Endodermal cell (in vitro differentiated cells): ENCODE measurements at regions not wholly inside any gene's neighbourhood (a gene's known extent, or its start where the extent isn't known, plus 50 kb on each side); places are given as distances from the start of the nearest gene placed in this dataset.

Experiments used
- DNase-seq: peaks from one replicate; pipeline ENCODE4 v3.0.0-alpha.2; 2017
- H3K27ac ChIP-seq: 2 replicates; pipeline ENCODE4 v1.5.1; 2013; ENCODE audit warnings: mild to moderate bottlenecking, low read depth, low read length, moderate library complexity
- H3K27me3 ChIP-seq: 2 replicates; pipeline ENCODE4 v1.6.1; 2013; ENCODE audit warnings: mild to moderate bottlenecking, low read length, moderate library complexity; ENCODE audit not compliant: insufficient read depth, control insufficient read depth, poor library complexity, severe bottlenecking
- H3K36me3 ChIP-seq: 2 replicates; pipeline ENCODE4 v1.7.0; 2013; ENCODE audit warnings: mild to moderate bottlenecking, low read length, moderate library complexity; ENCODE audit not compliant: control insufficient read depth, insufficient read depth
- H3K4me1 ChIP-seq: one replicate; pipeline ENCODE4 v1.7.0; 2013; ENCODE audit warnings: low read length; ENCODE audit not compliant: control insufficient read depth, insufficient read depth
- H3K4me3 ChIP-seq: 2 replicates; pipeline ENCODE4 v1.5.1; 2013; ENCODE audit warnings: mild to moderate bottlenecking, low read length, moderate library complexity
- H3K9ac ChIP-seq: 2 replicates; pipeline ENCODE4 v1.6.1; 2013; ENCODE audit warnings: mild to moderate bottlenecking, low read length, moderate library complexity; ENCODE audit not compliant: poor library complexity, severe bottlenecking; ENCODE audit errors: extremely low read depth
- H3K9me3 ChIP-seq: 2 replicates; pipeline ENCODE4 v1.6.1; 2013; ENCODE audit warnings: mild to moderate bottlenecking, low read length, moderate library complexity; ENCODE audit not compliant: control insufficient read depth
- H3K27ac Mint-ChIP-seq: 2 replicates; pipeline ENCODE4 v1.8.0; 2020; ENCODE audit warnings: mixed read lengths
- H3K27me3 Mint-ChIP-seq: 2 replicates; pipeline ENCODE4 v1.8.0; 2021; ENCODE audit warnings: mild to moderate bottlenecking, mixed read lengths; ENCODE audit not compliant: insufficient read depth
- H3K36me3 Mint-ChIP-seq: 2 replicates; pipeline ENCODE4 v1.8.0; 2020; ENCODE audit warnings: low read depth, mixed read lengths
- H3K4me1 Mint-ChIP-seq: 2 replicates; pipeline ENCODE4 v1.8.0; 2020; ENCODE audit warnings: mixed read lengths
- H3K4me3 Mint-ChIP-seq: 2 replicates; pipeline ENCODE4 v1.8.0; 2020; ENCODE audit warnings: mild to moderate bottlenecking, moderate library complexity, mixed read lengths
- H3K9me3 Mint-ChIP-seq: 2 replicates; pipeline ENCODE4 v1.8.0; 2020; ENCODE audit warnings: mild to moderate bottlenecking, mixed read lengths
- WGBS, 2 experiments: methylation state at CpG; one replicate each; pipeline versions ENCODE4 v1.1.5 to v1.1.7; 2013; ENCODE audit warnings: missing lambda C conversion rate in 2 of 2, mixed read lengths in 1 of 2; ENCODE audit not compliant: insufficient coverage in 1 of 2, insufficient read length in 1 of 2; 5-methylcytosine and 5-hydroxymethylcytosine counted together
- TF ChIP-seq, protein P1 (sequence below): fragments of 200-600 bp; sonication (generic); conservative IDR thresholded peaks from 2 replicates; pipeline ENCODE4 v1.5.0; 2021; ENCODE audit warnings: antibody characterized with exemption, mild to moderate bottlenecking

DNA sequence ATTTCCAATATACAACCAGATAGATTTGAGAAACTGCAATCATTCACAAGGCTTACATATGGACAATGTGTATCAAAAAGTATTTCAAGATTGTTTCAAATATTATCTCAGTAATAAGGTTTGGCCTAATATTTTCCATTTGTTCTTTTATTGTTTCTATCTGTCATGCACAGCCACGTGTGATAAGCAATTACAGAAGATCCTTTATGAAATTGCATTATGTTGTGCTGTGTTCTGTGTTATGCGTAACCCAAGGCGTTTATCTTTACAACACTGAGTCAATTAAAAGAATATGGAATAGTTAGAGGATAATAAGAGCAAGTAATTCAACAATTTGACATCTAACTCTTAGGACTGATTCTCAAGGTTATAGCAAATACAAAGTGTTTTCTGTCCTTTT, 1009.3 kb upstream of the PRMT6 start:
- Histone ChIP-seq H3K36me3 (no peaks in the 10 kb centered on the region), H3K27ac (no peak overlapping the region), H3K27me3 (no peaks in the 10 kb centered on the region), H3K4me3 (no peak overlapping the region), H3K9ac (no peak overlapping the region), H3K9me3 (no peaks in the 10 kb centered on the region), H3K4me1 (no peaks in the 10 kb centered on the region)
- DNase-seq, result no peak
- Mint-ChIP-seq H3K36me3 (no peaks in the 10 kb centered on the region), H3K9me3 (no peaks in the 10 kb centered on the region), H3K27me3 (no peaks in the 10 kb centered on the region), H3K27ac (no peak overlapping the region), H3K4me1 (no peaks in the 10 kb centered on the region), H3K4me3 (no peak overlapping the region)
- 80 to 92% methylated on average over 1 to 3 of the region's 3 CpGs for WGBS, 2 experiments
- TF ChIP-seq, protein P1, sequence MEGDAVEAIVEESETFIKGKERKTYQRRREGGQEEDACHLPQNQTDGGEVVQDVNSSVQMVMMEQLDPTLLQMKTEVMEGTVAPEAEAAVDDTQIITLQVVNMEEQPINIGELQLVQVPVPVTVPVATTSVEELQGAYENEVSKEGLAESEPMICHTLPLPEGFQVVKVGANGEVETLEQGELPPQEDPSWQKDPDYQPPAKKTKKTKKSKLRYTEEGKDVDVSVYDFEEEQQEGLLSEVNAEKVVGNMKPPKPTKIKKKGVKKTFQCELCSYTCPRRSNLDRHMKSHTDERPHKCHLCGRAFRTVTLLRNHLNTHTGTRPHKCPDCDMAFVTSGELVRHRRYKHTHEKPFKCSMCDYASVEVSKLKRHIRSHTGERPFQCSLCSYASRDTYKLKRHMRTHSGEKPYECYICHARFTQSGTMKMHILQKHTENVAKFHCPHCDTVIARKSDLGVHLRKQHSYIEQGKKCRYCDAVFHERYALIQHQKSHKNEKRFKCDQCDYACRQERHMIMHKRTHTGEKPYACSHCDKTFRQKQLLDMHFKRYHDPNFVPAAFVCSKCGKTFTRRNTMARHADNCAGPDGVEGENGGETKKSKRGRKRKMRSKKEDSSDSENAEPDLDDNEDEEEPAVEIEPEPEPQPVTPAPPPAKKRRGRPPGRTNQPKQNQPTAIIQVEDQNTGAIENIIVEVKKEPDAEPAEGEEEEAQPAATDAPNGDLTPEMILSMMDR, result no peak

DNA sequence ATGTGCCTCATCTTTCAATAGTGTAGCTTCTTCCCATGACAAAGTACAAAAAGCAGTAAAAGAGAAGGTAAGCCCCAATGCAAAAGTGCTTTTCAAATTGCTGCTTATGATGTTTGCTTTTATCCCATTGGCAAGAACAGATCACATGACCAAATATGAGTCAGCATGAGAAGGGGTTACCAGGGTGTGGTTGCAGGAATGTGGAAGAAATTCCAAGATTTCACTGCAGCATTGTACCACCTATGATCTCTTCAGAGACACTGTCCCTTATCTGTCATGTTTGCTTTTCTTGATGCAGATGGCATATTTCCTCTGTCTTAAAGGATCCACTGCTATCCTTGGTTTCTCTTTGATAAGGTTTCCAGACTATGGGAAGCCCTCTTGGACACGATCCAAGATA, 1006.9 kb upstream of the PRMT6 start:
- no peak overlapping the region for H3K9ac ChIP-seq
- Mint-ChIP-seq H3K27ac (no peak overlapping the region), H3K27me3 (no peaks in the 10 kb centered on the region), H3K4me1 (no peaks in the 10 kb centered on the region), H3K9me3 (no peaks in the 10 kb centered on the region), H3K36me3 (no peaks in the 10 kb centered on the region), H3K4me3 (no peak overlapping the region)
- TF ChIP-seq, protein P1, result no peak
- DNase-seq, result no peak
- H3K36me3 ChIP-seq, result no peaks in the 10 kb centered on the region
- no peak overlapping the region for H3K27ac ChIP-seq
- H3K4me1 ChIP-seq, result no peaks in the 10 kb centered on the region
- H3K9me3 ChIP-seq, result no peaks in the 10 kb centered on the region
- no peak overlapping the region for H3K4me3 ChIP-seq
- no peaks in the 10 kb centered on the region for H3K27me3 ChIP-seq
- WGBS, 2 experiments, result 83 to 100% methylated on average over 1 of the region's 1 CpG

DNA sequence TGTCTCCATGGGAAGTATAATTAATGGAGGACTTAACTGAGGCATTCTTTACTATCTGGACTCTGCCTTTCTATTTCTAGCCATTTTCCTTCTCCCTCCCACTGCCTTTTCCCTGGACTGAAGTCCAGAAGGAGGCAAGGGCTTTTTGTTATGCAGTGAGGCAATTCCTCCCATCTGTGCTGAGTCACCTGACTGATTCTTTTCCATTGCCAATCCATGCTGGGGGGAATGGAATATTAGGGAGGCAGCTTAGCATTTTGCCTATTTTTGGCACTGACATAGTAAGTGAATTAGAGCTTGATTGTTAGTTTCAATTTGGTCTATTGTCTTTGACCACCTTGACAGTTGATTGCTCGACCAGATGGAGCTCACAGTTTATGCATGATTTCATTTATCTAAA, 1000.6 kb upstream of the PRMT6 start:
- H3K4me1 ChIP-seq, result no peaks in the 10 kb centered on the region
- H3K27ac ChIP-seq, result no peak overlapping the region
- H3K9ac ChIP-seq, result no peak overlapping the region
- TF ChIP-seq, protein P1, result no peak
- no peaks in the 10 kb centered on the region for H3K9me3 ChIP-seq
- 84% methylated on average over 1 of the region's 1 CpG; no CpG with 5 or more reads in 1 of the 2 experiments for WGBS, 2 experiments
- H3K4me3 ChIP-seq, result no peak overlapping the region
- H3K9me3 Mint-ChIP-seq, result no peaks in the 10 kb centered on the region
- no peaks in the 10 kb centered on the region for H3K36me3 ChIP-seq
- no peaks in the 10 kb centered on the region for H3K36me3 Mint-ChIP-seq
- H3K27me3 ChIP-seq, result no peaks in the 10 kb centered on the region
- H3K4me1 Mint-ChIP-seq, result no peaks in the 10 kb centered on the region
- no peaks in the 10 kb centered on the region for H3K27me3 Mint-ChIP-seq
- no peak overlapping the region for H3K4me3 Mint-ChIP-seq
- no peak overlapping the region for H3K27ac Mint-ChIP-seq
- DNase-seq, result no peak
